Liver (tissue), 3 donors: ENCODE measurements at regions not wholly inside any gene's neighbourhood (a gene's known extent, or its start where the extent isn't known, plus 50 kb on each side); places are given as distances from the start of the nearest gene placed in this dataset.

Experiments
- CTCF ChIP-seq: fragments of 150-350 bp; IDR thresholded peaks from 2 replicates; pipeline ENCODE4 v1.5.1; 2017; ENCODE audit warnings: improper control_type of control experiment, low read depth, low read length; ENCODE audit not compliant: missing input control
- EGR1 ChIP-seq, 2 donors: IDR thresholded peaks; 2 replicates each; pipeline ENCODE4 v1.6.1; 2016 to 2018; ENCODE audit warnings: antibody characterized with exemption in 2 of 2, low read depth in 2 of 2
- FOXA1 ChIP-seq: IDR thresholded peaks from 2 replicates; pipeline ENCODE4 v1.6.1; 2016; ENCODE audit warnings: antibody characterized with exemption
- GABPA ChIP-seq, 2 donors: IDR thresholded peaks in 1 of 2; conservative IDR thresholded peaks in 1 of 2; 2 replicates each; pipeline ENCODE4 v1.6.1; 2016; ENCODE audit warnings: antibody characterized with exemption in 2 of 2, mild to moderate bottlenecking in 1 of 2, moderate library complexity in 1 of 2
- HNF4G ChIP-seq: IDR thresholded peaks from 2 replicates; pipeline ENCODE4 v1.6.1; 2016; ENCODE audit warnings: antibody characterized with exemption
- JUND ChIP-seq, 2 donors: IDR thresholded peaks; 2 replicates each; pipeline ENCODE4 v1.6.1; 2016; ENCODE audit warnings: antibody characterized with exemption in 2 of 2
- RAD21 ChIP-seq, 2 donors: IDR thresholded peaks; 2 replicates each; pipeline ENCODE4 v1.6.1; 2016; ENCODE audit warnings: antibody characterized with exemption in 2 of 2, mild to moderate bottlenecking in 2 of 2
- REST ChIP-seq: IDR thresholded peaks from 2 replicates; pipeline ENCODE4 v1.6.1; 2016; ENCODE audit warnings: antibody characterized with exemption, mild to moderate bottlenecking
- SP1 ChIP-seq: IDR thresholded peaks from 2 replicates; pipeline ENCODE4 v1.6.1; 2018; ENCODE audit warnings: antibody characterized with exemption, mild to moderate bottlenecking
- TAF1 ChIP-seq: conservative IDR thresholded peaks from 2 replicates; pipeline ENCODE4 v1.6.1; 2016; ENCODE audit warnings: antibody characterized with exemption, mild to moderate bottlenecking
- YY1 ChIP-seq: IDR thresholded peaks from 2 replicates; pipeline ENCODE4 v1.6.1; 2016; ENCODE audit warnings: antibody characterized with exemption, mild to moderate bottlenecking
- TF ChIP-seq, protein P1 (sequence below): IDR thresholded peaks from 2 replicates; pipeline ENCODE4 v1.6.1; 2016; ENCODE audit warnings: antibody characterized with exemption
- TF ChIP-seq, protein P2 (sequence below): IDR thresholded peaks from 2 replicates; pipeline ENCODE4 v1.6.1; 2016; ENCODE audit warnings: antibody characterized with exemption
- TF ChIP-seq, protein P3 (sequence below): IDR thresholded peaks from 2 replicates; pipeline ENCODE4 v1.6.1; 2016; ENCODE audit warnings: antibody characterized with exemption
- donor health status: healthy.
- donor health status: healthy.

- TF ChIP-seq CTCF, result no peak
- TF ChIP-seq EGR1 (IDR thresholded peaks at IDR 0.05; ENCODE audit: low read depth in 2 of 2), result no peak
- TF ChIP-seq, protein P1, sequence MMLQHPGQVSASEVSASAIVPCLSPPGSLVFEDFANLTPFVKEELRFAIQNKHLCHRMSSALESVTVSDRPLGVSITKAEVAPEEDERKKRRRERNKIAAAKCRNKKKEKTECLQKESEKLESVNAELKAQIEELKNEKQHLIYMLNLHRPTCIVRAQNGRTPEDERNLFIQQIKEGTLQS, result no peak
- no peak for TF ChIP-seq YY1
- TF ChIP-seq, protein P2, sequence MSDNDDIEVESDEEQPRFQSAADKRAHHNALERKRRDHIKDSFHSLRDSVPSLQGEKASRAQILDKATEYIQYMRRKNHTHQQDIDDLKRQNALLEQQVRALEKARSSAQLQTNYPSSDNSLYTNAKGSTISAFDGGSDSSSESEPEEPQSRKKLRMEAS, result no peak
- no peak for TF ChIP-seq HNF4G
- TF ChIP-seq JUND (IDR thresholded peaks at IDR 0.05), result no peak
- TF ChIP-seq GABPA (IDR thresholded peaks at IDR 0.05 in 1 of 2, conservative IDR thresholded peaks at IDR 0.05 in 1 of 2), result no peak
- no peak for TF ChIP-seq TAF1
- no peak for TF ChIP-seq REST
- TF ChIP-seq, protein P3, sequence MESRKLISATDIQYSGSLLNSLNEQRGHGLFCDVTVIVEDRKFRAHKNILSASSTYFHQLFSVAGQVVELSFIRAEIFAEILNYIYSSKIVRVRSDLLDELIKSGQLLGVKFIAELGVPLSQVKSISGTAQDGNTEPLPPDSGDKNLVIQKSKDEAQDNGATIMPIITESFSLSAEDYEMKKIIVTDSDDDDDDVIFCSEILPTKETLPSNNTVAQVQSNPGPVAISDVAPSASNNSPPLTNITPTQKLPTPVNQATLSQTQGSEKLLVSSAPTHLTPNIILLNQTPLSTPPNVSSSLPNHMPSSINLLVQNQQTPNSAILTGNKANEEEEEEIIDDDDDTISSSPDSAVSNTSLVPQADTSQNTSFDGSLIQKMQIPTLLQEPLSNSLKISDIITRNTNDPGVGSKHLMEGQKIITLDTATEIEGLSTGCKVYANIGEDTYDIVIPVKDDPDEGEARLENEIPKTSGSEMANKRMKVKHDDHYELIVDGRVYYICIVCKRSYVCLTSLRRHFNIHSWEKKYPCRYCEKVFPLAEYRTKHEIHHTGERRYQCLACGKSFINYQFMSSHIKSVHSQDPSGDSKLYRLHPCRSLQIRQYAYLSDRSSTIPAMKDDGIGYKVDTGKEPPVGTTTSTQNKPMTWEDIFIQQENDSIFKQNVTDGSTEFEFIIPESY, result no peak
- TF ChIP-seq RAD21 (IDR thresholded peaks at IDR 0.05), result no peak
- TF ChIP-seq SP1, result no peak
- no peak for TF ChIP-seq FOXA1
Measured at GRCh38 chr6:147904416-147904815, 395.9 kb downstream of the SAMD5 start.
